Activated CD8-positive, alpha-beta T cell treated with anti-CD3 and anti-CD28 coated beads for 36 hours (primary cell): ENCODE measurements at regions not wholly inside any gene's neighbourhood (a gene's known extent, or its start where the extent isn't known, plus 50 kb on each side); places are given as distances from the start of the nearest gene placed in this dataset.

Experiments
- ATAC-seq: fragments of 200-7000 bp; cut with Tn5 transposase; one replicate; pipeline ENCODE4 v1.10.0; 2021; ENCODE audit warnings: mild to moderate bottlenecking, moderate library complexity
- CTCF ChIA-PET: fragments of 350-600 bp; sonication (Branson Sonifier 250); formaldehyde crosslinking; loops from one replicate; lab custom pipeline; 2021; ENCODE audit warnings: antibody characterized with exemption; lab: Charles Lee
- POLR2A ChIA-PET: fragments of 350-600 bp; sonication (Branson Sonifier 250); formaldehyde crosslinking; loops from one replicate; lab custom pipeline; 2021; ENCODE audit warnings: antibody characterized with exemption; lab: Charles Lee
- DNase-seq: peaks from one replicate; pipeline ENCODE4 v3.0.0-alpha.2; 2020
- H3K27ac Mint-ChIP-seq: one replicate; pipeline ENCODE4 v1.8.0; 2021; ENCODE audit warnings: mild to moderate bottlenecking, mixed read lengths
- H3K27me3 Mint-ChIP-seq: one replicate; pipeline ENCODE4 v1.8.0; 2021; ENCODE audit warnings: mixed read lengths
- H3K36me3 Mint-ChIP-seq: one replicate; pipeline ENCODE4 v1.8.0; 2021; ENCODE audit warnings: low read depth, mixed read lengths
- H3K4me1 Mint-ChIP-seq: one replicate; pipeline ENCODE4 v1.8.0; 2021; ENCODE audit warnings: low read depth, mixed read lengths
- H3K4me3 Mint-ChIP-seq: one replicate; pipeline ENCODE4 v1.8.0; 2021; ENCODE audit warnings: mild to moderate bottlenecking, moderate library complexity, mixed read lengths
- H3K9me3 Mint-ChIP-seq: one replicate; pipeline ENCODE4 v1.8.0; 2021; ENCODE audit warnings: mixed read lengths
- CTCF ChIP-seq: fragments of 200-600 bp; IDR thresholded peaks from one replicate; pipeline ENCODE4 v1.8.0; 2022; ENCODE audit warnings: antibody characterized with exemption, mild to moderate bottlenecking
- intact Hi-C: fragments of 100-400 bp; cut with micrococcal nuclease; formaldehyde crosslinking; loops from one replicate; pipeline ENCODE4 v1.10.0; 2022

DNA sequence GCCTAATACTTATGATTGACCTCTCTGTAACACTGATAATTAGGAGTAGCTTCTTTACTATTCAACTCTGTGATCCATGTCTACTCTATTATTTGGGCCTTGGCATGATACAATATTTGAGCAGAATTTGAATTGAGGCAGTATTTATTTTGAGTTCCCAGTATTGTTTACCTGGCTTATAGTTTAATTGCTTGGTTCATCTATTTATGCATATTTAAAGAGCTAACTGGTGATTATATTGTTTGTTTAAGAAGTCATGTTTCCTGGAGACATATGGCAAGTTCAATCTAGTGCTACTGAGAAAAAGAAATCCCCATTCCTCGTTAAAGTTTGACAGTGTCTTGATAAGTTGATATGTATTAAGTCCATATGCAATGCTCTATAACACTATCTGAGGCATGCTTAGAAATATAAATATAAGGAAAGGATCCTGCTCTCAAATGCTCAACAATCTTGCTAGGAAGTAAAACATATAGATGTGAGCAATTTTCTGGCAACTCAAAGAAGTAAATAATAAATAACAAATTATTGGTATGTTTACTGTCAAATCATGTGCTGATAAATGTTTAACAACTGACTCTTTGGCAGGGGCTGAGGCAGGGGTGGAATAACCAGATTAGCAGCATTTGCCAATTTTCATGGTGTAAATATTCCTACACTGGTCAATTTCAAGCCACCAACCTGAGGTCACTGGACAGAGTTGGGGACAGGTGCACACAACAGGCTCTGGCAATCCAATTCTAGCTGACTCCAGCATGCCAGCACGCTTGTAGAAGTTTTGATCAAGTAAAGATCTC, 430.2 kb upstream of the PIK3C3 start:
- Mint-ChIP-seq H3K4me3 (no peak overlapping the region), H3K36me3 (no peaks in the 10 kb centered on the region), H3K4me1 (no peaks in the 10 kb centered on the region), H3K27ac (no peak overlapping the region), H3K9me3 (peaks cover 6% of the 10 kb centered on the region), H3K27me3 (no peaks in the 10 kb centered on the region)
- ChIA-PET CTCF (no interaction called here), POLR2A (no interaction called here)
- ATAC-seq (no peak), DNase-seq (no peak)
- no peak for TF ChIP-seq CTCF
- intact Hi-C loops: no loop called here

DNA sequence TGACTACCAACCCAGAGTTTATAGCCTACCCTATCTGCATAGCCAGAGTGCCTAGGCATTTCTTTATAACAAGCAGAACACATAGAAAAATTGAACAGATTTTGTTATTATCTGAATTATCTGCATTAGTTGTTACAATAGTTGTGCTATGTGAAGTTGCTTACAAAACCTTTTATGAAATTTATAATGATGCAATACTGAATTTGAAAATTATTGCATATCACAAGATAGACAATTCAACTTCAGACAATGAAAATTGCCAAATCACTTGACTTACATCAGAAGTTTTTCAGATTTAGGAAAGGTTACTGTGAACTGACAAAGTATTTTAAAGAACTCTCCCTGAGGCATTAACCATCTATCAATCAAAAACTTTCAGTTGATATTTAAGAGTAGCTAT, 437.9 kb upstream of the PIK3C3 start:
- Mint-ChIP-seq H3K4me3 (no peak overlapping the region), H3K36me3 (no peaks in the 10 kb centered on the region), H3K27me3 (no peaks in the 10 kb centered on the region), H3K27ac (no peak overlapping the region), H3K4me1 (no peaks in the 10 kb centered on the region), H3K9me3 (no peaks in the 10 kb centered on the region)
- DNase-seq: no peak
- ATAC-seq: no peak
- intact Hi-C loops: no loop called here
- TF ChIP-seq CTCF: no peak
- ChIA-PET POLR2A (no interaction called here), CTCF (no interaction called here)

- no peaks in the 10 kb centered on the region for H3K27me3 Mint-ChIP-seq
- CTCF ChIA-PET: no interaction called here
These were observed 441.6 kb upstream of the PIK3C3 start for GRCh38 chr18:41513438-41513837.

GRCh38 chr18:41504316-41504715, 450.7 kb upstream of the PIK3C3 start:
- no peak overlapping the region for H3K27ac Mint-ChIP-seq
- ATAC-seq: no peak
- no peak for DNase-seq
- H3K27me3 Mint-ChIP-seq: no peaks in the 10 kb centered on the region
- ChIA-PET POLR2A (no interaction called here), CTCF (no interaction called here)
- intact Hi-C loops: no loop called here
- no peaks in the 10 kb centered on the region for H3K4me1 Mint-ChIP-seq
- H3K9me3 Mint-ChIP-seq: peaks cover 3% of the 10 kb centered on the region
- no peak overlapping the region for H3K4me3 Mint-ChIP-seq
- TF ChIP-seq CTCF: no peak
- H3K36me3 Mint-ChIP-seq: no peaks in the 10 kb centered on the region

More at GRCh38 chr18:41513438-41513837, 441.6 kb upstream of the PIK3C3 start:
- Mint-ChIP-seq H3K36me3 (no peaks in the 10 kb centered on the region), H3K27ac (no peak overlapping the region), H3K4me3 (no peak overlapping the region), H3K4me1 (no peaks in the 10 kb centered on the region), H3K9me3 (no peaks in the 10 kb centered on the region)
- ATAC-seq (no peak), DNase-seq (no peak)
- intact Hi-C loops: no loop called here
- POLR2A ChIA-PET: no interaction called here
- no peak for TF ChIP-seq CTCF

DNA sequence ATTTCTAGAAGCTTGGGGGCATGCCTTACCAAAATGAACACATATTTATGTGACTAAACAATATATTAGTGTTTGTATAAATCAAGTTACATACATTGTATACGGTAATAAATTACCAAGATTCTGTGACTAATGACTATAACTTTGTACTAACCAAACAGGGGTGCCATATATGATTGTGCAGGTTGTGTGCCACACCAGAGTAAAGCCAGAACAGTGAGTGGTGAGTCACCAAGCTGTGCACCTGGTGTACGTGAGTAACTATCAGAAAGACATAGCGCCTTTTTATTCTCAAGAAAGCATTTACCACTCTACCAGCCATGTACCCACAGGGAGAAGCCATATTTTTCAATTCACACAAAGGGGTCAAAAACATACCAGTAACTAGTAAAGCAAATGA, 453.2 kb upstream of the PIK3C3 start:
- H3K36me3 Mint-ChIP-seq: no peaks in the 10 kb centered on the region
- TF ChIP-seq CTCF: no peak
- no peaks in the 10 kb centered on the region for H3K4me1 Mint-ChIP-seq
- no peaks in the 10 kb centered on the region for H3K27me3 Mint-ChIP-seq
- H3K9me3 Mint-ChIP-seq: peaks cover 3% of the 10 kb centered on the region
- intact Hi-C loops: no loop called here
- ATAC-seq (no peak), DNase-seq (no peak)
- no peak overlapping the region for H3K4me3 Mint-ChIP-seq
- H3K27ac Mint-ChIP-seq: no peak overlapping the region
- POLR2A ChIA-PET: no interaction called here
- CTCF ChIA-PET: no interaction called here
